HG03025 (cell line): ENCODE measurements at regions not wholly inside any gene's neighbourhood (a gene's known extent, or its start where the extent isn't known, plus 50 kb on each side); places are given as distances from the start of the nearest gene placed in this dataset.
"Not testable (repeated sequence)": the region's sequence is repeated elsewhere in the genome, so short reads cannot be mapped to it uniquely, and the experiment has no call there.

Experiments used
- ATAC-seq: cut with Tn5 transposase; IDR thresholded peaks from one replicate; pipeline ENCODE4 v1.9.1; 2021; ENCODE audit warnings: mild to moderate bottlenecking, moderate library complexity; ENCODE audit not compliant: unreplicated experiment, low FRiP score

DNA sequence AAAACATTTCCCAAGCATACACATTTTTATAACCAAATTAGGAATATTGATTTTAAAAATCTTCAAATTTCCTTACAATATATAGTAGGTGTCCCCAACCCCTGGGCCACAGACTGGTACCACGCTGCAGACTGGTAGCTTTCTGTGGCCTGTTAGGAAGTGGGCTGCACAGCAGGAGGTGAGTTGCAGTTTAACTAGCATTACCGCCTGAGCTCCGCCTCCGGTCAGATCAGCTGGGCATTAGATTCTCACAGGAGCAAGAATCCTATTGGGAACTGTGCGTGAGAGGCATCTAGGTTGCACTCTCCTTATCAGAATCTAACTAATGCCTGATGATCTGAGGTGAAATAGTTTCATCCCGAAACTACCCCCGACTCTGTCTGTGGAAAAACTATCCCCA, 62.1 kb downstream of the ZWINT start:
- no peak for ATAC-seq

GRCh38 chr10:56296618-56297017, 64.4 kb downstream of the ZWINT start:
- no peak for ATAC-seq

DNA sequence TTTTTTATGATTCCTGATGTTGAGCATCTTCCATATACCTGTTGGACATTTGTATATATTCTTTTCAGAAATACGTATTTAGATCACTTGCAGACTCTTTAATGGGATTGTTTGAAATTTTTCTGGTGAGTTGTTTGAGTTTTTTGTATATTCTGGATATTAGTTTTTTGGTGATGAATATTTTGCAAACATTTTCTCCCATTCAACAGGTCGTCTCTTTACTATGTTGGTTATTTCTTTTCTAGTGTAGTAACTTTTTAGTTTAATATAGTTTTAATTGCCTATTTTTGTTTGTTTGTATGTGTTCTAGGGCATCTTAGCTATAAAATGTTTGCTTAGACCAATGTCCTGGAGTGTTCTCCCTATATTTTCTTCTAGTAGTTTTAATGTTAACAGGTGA, 72.7 kb downstream of the ZWINT start:
- no peak for ATAC-seq

DNA sequence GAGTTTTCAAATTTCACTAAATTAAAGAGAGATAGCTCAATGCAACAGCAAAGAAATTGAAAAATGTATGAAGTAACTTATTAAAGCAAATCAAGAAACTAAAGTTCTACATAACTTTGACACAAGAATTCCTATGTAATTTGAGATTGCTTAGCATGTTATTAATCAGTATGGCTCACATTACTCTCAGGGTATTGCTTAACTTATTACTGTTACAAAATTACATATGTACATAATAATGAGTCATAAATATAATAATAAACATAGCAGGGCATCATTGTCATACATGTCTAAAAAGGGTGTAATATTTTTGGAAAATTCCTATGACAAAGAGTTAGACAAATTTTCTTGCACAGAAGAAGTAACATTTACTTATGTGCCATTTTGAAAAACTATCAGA, 75.0 kb downstream of the ZWINT start:
- ATAC-seq: no peak

GRCh38 chr10:56279270-56279669, 81.8 kb downstream of the ZWINT start:
- no peak for ATAC-seq

GRCh38 chr10:56269181-56269580, 91.9 kb downstream of the ZWINT start:
- no peak for ATAC-seq

- no peak for ATAC-seq
Measured at GRCh38 chr10:56266120-56266519, 94.9 kb downstream of the ZWINT start.

DNA sequence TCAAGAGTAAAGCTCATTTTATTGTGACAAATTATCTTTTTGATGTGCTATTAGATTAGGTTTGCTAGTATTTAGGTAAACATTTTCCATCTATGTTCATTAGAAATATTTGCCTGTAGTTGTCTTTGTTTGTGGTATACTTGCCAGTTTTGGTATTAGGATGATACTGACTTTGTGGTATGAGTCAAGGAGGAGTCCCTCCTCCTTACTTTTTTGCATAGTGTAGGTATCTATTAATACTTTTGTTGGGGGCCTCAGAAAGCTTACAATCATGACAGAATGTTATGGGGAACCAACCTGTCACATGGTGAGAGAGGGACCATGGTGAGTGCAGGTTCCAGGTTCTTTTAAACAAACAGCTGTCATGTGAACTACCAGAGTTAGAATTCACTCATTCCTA, 102.1 kb downstream of the ZWINT start:
- ATAC-seq: no peak

GRCh38 chr10:56258378-56258777, 102.7 kb downstream of the ZWINT start:
- ATAC-seq: no peak

DNA sequence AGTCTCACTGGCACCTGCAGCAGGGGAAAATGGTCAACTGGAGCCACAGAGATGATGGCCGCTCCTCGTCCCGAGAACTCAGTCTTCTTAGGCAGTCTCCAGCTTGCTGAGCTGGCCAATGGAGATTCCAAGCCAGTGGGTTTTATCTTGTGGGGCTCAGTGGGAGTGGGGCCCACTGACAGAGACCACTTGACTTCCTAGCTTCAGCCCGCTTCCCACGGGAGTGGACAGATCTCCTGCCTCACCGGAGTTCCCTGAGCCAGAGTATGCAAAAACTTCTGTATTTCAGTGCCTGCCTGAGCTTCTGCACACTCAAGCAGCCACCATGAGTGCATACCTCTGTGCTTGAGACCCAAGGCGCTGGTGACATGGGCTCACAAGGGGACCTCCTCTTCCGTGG, 105.8 kb downstream of the ZWINT start:
- no peak for ATAC-seq

GRCh38 chr10:56240471-56240870, 120.6 kb downstream of the ZWINT start:
- no peak for ATAC-seq

DNA sequence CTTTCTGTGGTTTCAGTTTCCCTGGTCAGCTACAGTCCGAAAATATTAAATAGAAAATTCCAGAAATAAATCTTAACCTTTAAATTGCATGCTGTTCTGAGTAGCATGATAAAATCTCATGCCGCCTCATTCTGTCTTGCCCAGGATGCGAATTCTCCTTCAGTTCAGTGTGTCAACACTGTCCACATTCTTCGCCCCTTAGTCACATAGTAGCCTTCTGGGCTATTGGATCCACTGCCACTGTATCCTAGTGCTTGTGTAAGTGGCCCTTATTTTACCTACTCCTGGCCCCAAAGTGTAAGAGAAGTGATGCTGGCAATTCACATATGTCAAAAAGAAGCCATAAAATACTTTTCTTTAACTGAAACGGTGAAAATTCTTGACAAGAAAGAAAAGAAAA, 129.6 kb downstream of the ZWINT start:
- ATAC-seq: no peak

DNA sequence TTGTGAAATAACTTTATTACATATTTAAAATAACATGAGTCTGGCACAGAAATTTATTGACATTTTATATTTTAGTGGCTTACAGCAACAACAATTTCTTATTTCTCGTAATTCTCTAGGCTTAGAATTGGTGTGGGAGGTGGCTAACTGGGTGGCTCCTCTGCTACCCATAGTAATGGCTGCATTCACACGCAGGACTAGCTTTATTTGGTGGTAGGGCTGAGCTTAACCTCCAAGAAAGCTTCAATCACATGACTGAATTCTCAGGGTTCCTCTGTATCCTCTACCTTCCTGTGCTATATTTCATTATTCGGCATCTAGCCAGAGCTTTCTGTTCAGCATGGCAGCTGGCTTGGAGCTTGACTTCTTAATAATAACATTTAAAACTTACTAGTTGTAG, 138.8 kb downstream of the ZWINT start:
- ATAC-seq: no peak

- no peak for ATAC-seq
Measured at GRCh38 chr10:56212951-56213350, 148.1 kb downstream of the ZWINT start.

DNA sequence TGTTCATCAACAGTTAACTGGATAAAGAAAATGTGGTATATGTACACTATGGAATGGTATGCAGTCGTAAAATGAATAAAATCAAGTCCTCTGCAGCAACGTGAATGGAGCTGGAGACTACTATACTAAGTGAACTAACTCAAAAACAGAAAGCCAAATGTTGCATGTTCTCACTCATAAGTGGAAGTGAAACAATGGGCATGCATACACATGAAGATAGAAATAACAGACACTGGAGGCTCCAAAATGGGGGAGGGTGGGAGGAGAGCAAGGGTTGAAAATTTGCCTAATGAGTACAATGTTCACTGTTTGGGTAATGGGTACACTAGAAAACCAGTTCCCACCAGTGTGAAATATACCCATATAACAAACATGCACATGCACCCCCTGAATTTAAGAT, 179.5 kb downstream of the ZWINT start:
- ATAC-seq: peak; percentile 95

DNA sequence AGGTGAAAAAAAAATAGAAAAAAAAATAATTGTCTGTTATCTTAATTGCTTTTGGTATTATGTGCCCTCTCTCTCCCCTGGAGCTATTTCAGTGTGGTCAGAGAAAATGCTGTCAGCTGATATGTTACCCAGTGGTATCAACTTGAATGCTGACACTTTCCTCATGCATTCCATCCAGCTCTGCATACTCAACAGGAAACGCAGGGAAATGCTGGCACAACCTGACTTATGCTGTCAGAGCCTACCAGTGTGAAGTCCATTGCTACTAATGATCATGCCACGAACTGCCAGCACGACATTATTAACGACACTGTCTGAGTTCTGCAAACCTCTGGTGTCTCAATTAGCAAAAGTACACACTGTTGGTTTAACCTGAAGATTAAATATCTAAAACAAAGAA, 182.8 kb downstream of the ZWINT start:
- ATAC-seq: no peak

GRCh38 chr10:56155091-56155513, 206.0 kb downstream of the ZWINT start:
- ATAC-seq: not testable (repeated sequence)

DNA sequence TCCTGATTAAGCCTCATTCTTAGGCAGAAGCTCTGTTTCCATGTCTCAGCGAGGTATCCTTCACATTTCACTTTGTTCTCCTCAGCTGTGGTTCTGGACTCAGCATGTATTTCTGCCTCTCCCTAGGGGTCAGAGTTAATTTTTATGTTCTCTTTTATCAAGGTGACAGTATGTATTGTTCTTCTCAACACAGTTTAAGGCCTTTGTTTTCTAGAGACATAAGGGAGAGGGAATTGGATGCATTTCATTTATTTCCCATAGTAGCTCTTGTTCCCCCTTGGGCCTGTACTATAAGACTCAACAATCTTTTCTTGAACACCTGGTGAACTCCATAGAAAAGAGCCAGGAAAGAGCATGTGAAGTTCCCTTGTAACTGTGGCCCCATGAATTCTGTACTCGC, 214.3 kb downstream of the ZWINT start:
- no peak for ATAC-seq

DNA sequence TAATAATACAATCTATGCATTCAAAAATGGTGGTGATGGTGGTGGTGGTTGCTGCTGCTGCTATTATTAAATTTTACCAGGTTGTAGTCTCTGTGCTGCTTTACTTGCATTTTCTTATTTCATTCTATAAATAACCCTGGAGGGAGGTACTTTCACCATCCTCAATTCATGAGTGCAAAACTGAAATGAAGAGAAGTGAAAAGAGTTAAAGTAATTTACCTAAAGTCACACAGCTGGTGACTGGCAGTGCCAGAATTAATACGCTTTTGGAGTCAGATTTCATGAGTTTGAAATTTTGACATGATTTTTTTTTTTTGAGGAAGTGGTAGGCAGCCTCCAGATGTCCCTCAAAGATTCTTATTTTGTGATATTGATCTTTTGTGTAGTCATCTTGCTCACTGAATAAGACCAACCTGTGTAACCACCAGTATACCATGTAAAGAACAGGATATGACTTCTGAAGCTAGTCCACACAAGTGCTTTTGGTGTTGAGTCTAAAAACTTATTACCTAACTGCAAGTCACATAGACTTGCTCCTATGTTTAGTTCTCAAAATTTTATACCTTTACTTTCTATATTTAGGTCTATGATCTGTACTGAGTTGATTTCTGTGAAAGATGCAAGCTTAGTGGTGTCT, 218.8 kb downstream of the ZWINT start:
- ATAC-seq: peak; percentile 92

- no peak for ATAC-seq
Measured at GRCh38 chr10:56139405-56139804, 221.7 kb downstream of the ZWINT start.

- no peak for ATAC-seq
Measured at GRCh38 chr10:56135828-56136227, 225.2 kb downstream of the ZWINT start.

DNA sequence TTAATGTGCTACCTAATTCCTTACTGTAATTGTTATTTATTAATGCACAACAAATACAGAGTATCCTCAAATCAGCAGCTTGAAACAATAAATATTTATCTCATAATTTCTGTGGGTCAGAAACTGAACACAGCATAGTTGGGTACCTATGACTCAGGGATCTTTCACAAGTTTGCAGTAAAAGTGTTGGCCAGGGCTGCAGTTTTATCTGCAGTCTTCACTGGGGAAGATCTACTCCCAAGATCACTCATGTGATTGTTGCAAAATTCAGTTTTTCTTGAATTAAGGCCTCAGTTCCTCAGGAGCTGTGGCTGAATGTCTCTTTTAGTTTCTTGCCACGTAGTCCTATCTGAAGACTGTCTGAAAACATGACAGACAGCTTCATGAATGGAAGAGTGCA, 237.8 kb downstream of the ZWINT start:
- no peak for ATAC-seq

GRCh38 chr10:56116684-56117083, 244.4 kb downstream of the ZWINT start:
- no peak for ATAC-seq
